ENCODE measurements at regions not wholly inside any gene's neighbourhood (a gene's known extent, or its start where the extent isn't known, plus 50 kb on each side); places are given as distances from the start of the nearest gene placed in this dataset.
A peak's percentile ranks its signal among the peaks of the same experiment; 100 is the strongest.
"Not testable (repeated sequence)": the region's sequence is repeated elsewhere in the genome, so short reads cannot be mapped to it uniquely, and the experiment has no call there.

GRCh38 chr15:75100679-75101078, 77.3 kb downstream of the PPCDC start:
- no peak for DNase-seq

- peak; percentile 44 for DNase-seq
These were observed 81.6 kb downstream of the PPCDC start for GRCh38 chr15:75104804-75105557.

- no peak for DNase-seq
These were observed 84.1 kb downstream of the PPCDC start for GRCh38 chr15:75107516-75107907.

- DNase-seq = no peak
These were observed 84.8 kb downstream of the PPCDC start for GRCh38 chr15:75107908-75108838.

GRCh38 chr15:75109021-75109735, 85.8 kb downstream of the PPCDC start:
- DNase-seq = no peak

GRCh38 chr15:75109736-75110130, 86.3 kb downstream of the PPCDC start:
- no peak for DNase-seq

GRCh38 chr15:75112278-75112847, 89.0 kb downstream of the PPCDC start:
- DNase-seq = no peak

- DNase-seq = no peak
These were observed 88.7 kb upstream of the C15orf39 start for GRCh38 chr15:75112848-75113492.

- DNase-seq = no peak
These were observed 87.4 kb upstream of the C15orf39 start for GRCh38 chr15:75114327-75114726.

GRCh38 chr15:75114796-75115195, 86.9 kb upstream of the C15orf39 start:
- DNase-seq = no peak

- DNase-seq = not testable (repeated sequence)
These were observed 86.2 kb upstream of the C15orf39 start for GRCh38 chr15:75115411-75115913.

- DNase-seq = not testable (repeated sequence)
These were observed 85.5 kb upstream of the C15orf39 start for GRCh38 chr15:75116143-75116542.

GRCh38 chr15:75117993-75118392, 83.7 kb upstream of the C15orf39 start:
- no peak for DNase-seq

GRCh38 chr15:75119312-75119711, 82.4 kb upstream of the C15orf39 start:
- not testable (repeated sequence) for DNase-seq

- DNase-seq = no peak
These were observed 80.2 kb upstream of the C15orf39 start for GRCh38 chr15:75121491-75121890.

- no peak for DNase-seq
These were observed 78.3 kb upstream of the C15orf39 start for GRCh38 chr15:75123395-75123794.

GRCh38 chr15:75124278-75124677, 77.4 kb upstream of the C15orf39 start:
- not testable (repeated sequence) for DNase-seq

- DNase-seq = no peak
These were observed 75.7 kb upstream of the C15orf39 start for GRCh38 chr15:75125935-75126334.

- DNase-seq = no peak
These were observed 74.7 kb upstream of the C15orf39 start for GRCh38 chr15:75126864-75127580.

GRCh38 chr15:75129788-75130187, 71.9 kb upstream of the C15orf39 start:
- no peak for DNase-seq

GRCh38 chr15:75131269-75131643, 70.4 kb upstream of the C15orf39 start:
- no peak for DNase-seq

GRCh38 chr15:75134748-75135147, 66.9 kb upstream of the C15orf39 start:
- DNase-seq = no peak
